ENCODE measurements at regions not wholly inside any gene's neighbourhood (a gene's known extent, or its start where the extent isn't known, plus 50 kb on each side); places are given as distances from the start of the nearest gene placed in this dataset.
"Not testable (repeated sequence)": the region's sequence is repeated elsewhere in the genome, so short reads cannot be mapped to it uniquely, and the experiment has no call there.

DNA sequence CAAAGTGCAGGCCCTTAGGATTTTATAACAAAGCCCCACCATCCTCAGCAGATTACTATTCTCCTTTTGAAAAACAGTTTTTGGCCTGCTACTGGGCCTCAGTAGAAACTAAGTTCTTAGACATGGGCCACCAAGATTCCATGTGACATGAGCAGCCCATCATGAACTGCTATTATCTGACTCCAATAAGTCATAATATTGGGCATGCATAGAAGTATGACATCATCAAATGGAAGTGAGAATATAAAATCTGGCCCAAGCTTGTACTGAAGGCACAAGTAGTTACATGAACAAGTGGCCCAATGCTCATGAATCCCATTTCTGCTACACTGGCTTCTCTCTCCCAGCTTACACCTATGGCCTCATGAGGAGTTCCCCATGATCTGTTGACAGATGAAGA lies 404.8 kb downstream of the EPHA5 start:
- no peak for DNase-seq

DNA sequence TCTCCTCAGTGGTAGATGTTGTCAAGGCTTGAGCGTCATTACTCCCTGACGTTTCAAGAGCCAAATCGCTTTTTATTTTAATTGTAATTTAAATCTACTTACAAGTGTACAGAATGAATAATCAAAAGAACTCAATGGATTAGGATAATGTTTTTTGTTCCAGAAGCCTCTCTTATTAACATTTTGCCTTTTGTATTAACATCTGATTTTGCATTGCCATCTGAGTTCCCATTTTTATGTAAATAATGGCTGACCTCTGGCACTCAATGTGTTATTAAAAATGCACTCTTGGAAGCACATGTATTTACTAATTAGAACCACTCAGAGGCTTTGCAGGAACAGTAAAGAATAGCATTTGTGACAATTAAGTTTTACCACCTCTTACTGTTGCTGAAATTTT lies 411.0 kb downstream of the EPHA5 start:
- no peak for DNase-seq

DNA sequence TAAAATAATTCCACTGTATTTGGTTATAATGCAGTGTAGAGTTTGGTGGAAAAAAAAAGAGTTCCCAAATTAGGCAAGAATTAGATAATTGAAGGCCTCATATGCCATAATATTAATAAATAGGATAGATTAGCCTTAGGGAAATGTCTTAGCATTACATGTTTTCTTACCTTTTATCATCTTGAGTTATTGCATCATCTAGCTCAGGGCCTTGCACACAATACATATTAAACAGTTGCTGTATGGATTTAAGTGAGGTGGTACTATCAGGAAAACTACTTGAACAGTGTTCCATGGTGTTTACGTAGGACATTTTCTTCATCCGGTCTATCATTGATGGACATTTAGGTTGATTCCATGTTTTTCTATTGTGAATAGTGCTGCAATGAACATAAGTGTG lies 419.4 kb downstream of the EPHA5 start:
- DNase-seq: no peak

DNA sequence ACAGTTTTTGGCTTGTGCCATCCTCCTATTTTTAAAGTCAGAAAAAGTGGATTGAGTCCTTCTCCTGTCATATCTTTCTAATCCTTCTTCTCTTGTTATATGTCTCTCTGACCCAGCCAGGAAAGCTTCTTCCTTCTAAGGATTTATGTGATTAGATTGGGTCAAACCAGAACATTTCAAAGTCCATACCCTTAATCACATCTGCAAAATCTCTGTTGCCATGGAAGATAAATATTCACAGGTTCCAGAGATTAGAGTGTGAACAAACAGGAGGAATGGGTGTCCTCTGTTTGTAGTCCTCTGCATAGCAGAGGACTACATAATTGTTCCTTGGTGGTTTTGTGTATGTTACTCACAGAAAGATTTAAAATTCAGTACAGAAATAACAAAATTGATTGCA lies 421.2 kb downstream of the EPHA5 start:
- no peak for DNase-seq

DNA sequence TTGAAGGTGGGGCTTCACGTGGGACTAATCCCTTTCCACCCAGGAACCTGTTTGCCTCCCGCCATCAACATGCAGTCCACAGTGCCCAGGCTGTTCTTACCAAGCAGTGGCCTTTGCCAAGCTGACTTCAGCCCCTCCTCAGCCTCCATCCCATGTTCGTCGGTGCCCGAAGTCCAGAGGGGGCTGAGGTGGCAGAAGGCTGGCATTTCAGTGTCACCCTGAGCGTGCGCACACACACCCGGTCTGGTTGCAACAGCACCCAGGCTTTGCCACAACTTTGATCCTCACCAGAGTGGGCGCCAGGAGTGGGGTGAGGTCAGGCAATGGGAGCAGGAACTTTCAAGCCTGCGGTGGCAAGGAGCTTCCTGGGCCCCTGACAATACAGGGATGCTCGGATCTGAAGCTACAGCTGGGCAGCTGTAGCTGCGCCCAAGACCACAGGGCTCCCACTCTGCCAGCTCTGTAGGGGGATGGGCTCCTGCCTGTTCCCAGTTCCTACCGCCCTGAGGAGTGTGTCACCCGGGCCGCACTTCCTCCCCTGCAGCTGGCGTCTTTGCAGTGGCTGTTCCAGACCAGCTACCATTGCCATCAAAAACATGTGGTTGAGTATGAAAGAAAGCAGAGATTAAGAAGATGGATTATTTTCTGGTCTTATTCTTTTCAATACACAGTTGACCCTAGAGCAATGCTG lies 428.0 kb downstream of the EPHA5 start:
- no peak for DNase-seq

DNA sequence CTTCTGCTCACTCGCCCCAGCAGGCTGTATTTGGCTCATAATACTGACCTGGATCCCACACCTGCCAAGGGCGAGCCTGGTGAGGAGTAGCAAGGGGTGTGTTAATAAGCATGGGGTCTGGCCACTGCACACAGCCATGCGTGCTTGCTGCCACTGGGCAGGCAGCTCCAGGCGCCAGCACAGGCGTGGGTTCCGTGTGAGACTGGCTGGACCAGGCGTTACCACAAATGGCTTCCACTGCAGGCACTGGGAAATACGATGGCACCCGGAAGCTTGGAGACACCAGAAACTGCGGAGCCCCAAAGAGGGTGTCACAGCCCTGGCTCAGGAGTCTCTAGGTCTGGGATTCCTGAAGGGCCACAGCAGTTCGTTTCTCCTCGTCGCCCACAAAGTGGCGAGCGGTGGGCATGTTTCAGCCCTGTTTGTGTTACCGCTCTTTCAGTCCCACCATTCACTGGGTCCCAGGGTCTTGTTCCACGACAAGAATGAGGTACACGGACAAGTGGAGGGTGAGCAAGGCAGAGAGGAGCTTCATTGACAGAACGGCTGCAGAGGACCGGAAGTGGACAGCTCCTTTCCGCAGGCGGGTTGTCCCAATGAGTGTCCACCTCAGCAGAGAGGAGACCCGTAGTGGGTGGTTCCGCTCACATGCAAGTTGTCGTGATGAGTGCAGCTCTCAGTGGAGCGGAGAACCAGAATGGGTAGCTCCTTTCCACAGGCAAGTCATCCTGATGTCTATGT lies 428.9 kb downstream of the EPHA5 start:
- DNase-seq: no peak

DNA sequence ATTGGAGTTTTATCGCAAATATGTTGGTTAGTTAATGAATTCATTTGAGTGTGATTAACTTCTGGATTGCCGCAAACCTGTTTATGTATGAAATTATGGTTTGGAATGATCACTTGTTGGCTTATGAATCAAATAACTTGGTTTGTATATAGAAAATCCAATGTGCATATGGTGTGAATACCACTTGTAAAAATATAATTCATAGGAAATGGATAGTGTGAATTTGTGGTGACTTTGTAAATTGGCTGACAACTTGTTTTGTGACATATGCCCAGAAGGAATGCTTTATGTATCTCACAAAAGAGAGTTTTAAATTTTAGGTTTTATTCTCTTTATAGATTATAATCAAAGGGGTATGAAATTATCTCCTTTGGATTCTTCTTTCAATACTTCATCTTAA lies 436.2 kb downstream of the EPHA5 start:
- no peak for DNase-seq

DNA sequence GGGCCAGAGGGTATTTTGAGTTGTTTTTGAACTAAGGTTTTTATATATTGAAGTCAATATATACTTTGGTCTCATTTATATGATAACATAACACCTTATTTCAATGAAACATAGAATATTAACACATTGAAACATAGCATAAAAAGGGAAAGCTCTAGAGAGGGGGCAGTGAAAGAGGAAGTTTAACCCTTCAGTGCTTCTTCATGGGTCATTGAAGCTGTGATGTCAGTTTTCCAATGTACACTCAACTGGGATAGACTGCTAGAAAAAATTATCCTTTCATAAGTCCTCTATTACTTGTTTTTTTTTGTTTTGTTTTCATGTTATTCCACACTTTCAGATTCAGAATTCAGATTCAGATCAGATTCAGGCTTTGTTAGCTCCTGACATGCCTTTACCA lies 442.7 kb downstream of the EPHA5 start:
- DNase-seq: no peak

DNA sequence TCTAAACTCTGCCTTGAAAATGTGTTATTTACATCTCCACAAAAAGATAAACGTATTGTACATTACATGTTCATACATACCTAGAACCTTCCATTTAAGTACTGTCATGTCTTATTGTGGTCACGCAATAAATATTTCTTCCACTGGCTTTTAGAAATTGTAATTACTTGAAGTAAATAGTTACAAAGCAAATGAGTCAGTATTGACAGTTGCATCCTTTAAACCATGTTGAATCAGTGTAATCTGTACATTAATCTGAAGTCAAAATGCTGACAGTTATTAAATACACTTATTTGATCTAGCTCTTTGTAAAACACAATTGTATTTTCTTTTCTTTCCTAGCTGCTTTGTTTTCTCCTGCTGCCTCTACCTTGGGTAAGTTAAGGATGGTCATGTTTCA lies 446.7 kb downstream of the EPHA5 start:
- no peak for DNase-seq

DNA sequence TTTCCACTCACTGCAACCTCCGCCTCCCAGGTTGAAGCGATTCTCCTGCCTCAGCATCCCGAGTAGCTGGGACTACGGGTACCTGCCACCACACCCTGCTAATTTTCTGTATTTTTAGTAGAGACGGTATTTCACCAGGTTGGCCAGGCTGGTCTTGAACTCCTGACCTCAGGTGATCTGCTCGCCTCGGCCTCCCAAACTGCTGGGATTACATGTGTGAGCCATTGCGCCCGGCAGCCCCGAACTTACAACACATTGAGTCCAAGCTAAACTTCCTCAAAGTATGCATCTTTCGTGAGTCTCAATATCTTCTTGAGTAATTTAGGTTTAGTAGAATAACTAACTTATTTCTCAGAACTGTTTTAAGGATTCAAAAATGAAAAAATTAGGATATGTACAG lies 447.2 kb downstream of the EPHA5 start:
- not testable (repeated sequence) for DNase-seq

DNA sequence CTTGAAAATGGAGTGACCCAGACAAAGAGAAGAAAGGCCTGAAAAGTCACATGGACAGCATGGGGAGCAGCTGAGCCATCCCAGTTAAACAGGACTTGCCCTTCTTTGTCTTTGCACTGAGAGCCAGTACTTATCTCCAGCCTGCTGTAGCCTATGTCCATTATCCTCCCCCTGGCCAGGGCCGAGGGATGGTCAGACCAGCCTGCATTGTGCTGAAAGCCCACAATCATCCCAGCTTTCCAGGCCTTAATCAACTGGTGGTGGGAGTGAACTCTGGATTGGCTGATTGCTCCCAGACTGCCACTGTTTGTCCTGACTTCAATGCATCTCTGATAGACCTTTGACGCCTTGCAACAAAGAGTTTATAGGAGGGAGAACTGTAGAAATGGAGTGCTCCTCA lies 453.1 kb downstream of the EPHA5 start:
- DNase-seq: no peak

DNA sequence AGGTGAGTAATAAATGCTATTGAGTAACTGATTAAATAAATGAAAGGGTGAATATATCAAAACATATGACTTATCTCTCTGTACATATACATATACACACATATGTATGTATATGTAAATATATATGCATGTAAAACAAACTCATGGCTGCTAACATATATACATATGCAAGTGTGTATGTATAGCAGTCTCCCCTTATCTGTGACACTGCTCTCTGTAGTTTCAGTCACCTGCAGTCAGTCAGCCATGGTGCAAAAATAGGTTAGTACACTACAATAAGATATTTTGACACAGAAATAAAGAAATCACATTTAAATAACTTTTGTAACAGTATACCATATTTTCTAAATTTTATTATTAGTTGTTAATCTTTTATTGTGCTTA lies 467.4 kb downstream of the EPHA5 start:
- DNase-seq: no peak

DNA sequence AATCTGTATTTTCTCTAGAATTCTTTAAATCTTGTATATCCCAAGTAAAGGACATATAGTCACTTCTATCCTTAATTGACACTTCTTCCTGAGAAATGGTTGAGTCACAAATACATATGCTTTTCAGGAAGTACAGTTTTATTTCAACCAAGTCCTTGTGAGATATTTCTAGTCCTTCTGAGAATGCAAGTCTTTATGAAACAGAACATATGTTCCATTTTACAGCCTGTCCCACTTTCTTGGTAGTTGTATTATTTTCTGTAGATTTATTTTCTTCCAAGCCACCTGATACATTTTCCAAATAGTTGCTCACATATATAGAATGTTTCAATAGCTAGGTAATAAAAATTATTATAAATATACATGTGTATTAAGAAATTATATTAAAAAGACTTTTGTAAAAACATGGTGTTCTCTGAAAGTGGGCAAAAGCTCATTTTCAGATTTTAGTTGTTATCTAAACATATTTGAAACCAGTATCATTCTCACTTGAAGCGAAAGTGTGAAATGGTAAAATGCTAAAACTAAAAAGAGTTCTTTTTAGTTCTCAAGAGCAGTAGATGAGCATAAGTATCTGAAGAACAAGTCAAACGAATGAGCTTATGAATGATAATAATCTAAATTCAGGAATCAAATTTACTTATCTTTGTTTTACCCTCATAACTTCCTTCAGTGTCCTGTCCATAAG lies 468.0 kb downstream of the EPHA5 start:
- DNase-seq: no peak

DNA sequence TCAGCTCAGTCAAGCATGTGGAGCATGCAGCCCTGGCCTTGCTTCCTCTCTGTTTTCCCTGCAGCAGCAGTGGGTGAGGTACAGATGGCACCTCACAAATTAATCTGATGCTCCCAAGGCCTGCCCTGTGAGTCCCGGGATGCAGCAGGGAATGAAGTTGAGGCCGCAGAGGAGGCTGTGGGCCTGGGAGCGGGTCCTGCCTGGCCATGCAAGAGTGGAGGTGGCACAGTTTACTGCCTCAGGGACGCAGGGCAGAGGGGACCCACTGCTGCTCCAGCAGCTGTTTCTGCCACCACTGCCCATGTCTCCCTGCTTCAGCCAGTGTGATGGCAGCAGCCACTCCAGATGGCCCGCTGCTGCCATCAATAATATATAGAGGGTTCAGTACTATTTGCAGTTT lies 474.6 kb downstream of the EPHA5 start:
- DNase-seq: no peak

DNA sequence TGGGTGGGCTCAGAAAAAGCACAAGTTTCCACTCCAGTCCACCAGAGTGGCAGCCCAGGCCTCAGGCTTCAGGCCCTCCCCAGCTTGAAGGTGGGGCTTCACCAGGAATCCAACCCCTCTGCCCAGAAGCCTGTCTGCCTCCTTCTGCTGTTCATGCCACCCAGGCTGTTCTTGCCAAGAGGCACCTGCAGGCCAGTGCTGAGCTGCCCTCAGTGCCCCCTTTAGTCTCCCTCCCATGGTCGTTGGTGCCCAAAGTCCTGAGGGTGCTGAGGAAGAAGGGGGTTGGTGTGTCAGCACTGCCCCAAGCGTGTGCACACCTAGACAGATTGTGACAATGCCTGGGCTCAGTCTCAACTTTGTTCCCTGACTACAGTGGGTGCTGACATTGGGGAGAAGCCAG lies 475.3 kb downstream of the EPHA5 start:
- DNase-seq: no peak

DNA sequence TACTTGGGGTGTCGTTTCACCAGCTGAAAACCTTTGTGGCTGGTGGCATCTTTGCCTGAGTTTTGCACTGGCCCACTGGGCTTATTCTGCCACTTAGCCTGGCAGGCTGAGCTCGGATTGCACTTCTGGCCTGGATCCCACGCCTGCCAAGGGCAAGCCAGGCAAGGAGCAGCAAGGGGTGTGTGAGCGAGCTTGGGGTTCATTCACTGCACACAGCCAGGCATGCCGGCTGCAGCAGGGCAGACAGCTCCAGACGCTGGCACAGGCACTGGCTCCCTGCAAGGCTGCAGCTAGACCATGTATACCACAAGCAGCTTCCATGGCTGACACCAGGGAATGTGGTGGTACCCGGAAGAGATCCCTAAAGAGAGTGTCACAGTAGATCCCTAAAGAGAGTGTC lies 476.3 kb downstream of the EPHA5 start:
- no peak for DNase-seq

DNA sequence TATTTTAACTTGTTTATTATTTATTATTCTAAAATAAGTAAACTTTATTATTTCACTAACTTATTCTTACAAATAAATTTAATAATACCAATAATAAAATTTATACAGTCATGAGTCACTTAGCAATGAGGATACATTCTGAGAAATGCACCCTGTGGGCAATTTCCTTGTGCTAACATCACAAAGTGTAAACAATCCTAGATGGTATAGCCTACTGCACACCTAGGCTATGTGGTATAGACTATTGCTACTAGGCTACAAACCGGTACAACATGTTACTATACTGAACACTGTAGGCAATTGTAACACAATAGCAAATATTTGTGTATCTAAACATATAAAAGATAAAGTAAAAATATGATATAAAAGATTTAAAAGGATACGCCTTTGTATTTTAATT lies 479.5 kb downstream of the EPHA5 start:
- DNase-seq: no peak

DNA sequence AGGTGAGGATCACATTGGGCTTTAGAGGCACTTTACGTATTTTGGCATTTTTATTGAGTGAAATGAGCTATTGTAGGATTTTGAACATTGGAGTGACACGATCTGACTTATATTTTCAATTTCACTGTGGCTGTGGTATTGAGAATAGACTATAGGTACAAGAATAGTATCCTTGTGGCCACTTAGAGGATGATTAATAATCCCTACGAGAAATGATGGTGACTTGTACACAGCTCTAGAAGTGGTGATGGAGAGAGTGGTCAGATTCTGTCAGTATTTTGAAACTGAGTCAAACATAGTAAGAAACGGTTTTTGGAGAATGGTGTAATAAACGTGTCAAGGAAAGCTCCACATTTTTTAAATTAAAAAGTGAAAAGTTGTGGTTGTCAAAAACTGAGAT lies 494.7 kb downstream of the EPHA5 start:
- no peak for DNase-seq

DNA sequence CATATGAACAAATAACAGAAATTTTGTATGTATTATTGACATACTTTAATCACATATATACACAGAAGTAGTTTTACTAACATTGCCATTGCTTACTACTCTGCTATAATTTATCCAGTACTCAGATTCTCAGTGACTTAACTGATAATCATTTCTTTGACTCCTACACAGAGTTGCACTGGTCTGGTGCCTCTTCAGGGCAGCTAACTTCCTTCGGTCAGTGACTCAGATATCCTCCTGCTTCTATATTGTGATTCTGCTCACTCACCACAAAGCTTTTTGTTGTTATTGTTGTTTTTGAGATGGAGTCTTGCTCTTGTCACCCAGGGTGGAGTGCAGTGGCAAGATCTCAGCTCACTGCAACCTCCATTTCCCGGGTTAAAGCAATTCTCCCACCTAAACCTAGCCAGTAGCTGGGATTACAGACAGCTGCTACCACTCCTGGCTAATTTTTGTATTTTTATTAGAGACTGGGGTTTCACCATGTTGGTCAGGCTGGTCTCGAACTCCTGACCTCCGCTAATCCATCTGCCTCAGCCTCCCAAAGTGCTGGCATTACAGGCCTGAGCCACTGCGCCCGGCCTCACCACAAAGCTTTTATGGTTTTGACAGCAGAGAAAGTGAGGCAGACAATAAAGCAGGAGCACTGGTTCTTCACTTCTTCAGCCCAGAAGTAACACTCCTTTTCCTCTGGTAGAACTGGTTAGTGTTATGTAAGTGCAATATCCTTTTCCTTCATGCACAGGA lies 499.3 kb downstream of the EPHA5 start:
- DNase-seq: no peak

DNA sequence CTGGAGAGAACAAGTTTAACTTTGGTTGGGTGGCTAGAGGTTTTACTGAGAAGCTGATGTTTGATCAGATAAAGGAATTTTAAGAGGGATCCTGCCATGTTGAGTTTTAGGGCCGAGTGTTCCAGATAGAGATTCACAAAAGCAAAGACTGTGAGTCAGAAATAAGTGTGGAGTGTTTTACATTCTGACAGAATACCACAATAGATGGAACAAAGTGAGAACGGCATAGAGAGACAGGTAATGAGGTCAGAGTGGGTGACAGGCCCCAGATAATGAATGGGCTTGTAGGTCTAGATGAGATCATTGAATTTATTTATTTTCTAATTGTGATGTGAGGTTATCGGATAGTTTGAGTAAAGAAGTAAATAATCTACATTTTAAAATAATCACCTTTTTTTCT lies 502.6 kb downstream of the EPHA5 start:
- DNase-seq: no peak

DNA sequence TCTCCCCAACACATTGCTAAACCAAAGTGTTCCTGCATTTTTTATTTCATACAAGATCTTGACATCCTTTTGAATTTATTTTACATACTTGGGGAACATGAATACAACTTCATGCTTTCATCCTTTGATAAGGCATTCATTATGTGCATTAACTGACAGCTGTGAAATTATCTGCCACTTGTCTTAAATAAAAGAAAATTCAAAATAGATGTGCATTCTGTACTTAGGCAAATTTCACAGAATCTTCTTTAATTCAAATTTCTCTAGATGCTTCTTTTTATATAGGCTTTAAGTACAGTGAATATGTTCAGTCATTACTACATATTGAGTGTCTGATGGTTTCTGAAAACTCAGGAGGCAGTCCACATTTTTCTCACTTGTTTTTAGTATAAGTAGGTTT lies 518.1 kb downstream of the EPHA5 start:
- DNase-seq: no peak

DNA sequence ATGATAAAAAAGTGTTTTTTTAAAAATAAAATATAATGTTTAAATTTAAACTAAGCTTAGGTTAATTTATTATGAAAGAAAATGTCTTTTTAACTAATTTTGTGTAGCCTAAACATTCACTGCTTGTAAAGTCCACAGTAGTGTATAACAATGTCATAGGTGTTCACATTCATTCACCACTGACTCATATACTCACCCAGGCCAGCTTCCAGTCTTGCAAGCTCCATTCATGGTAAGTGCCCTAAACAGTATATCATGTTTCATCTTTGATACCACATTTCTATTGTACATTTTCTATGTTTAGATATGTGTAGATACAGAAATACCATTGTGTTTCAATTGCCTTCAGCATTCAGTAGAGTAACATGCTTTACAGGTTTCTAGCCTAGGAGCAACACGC lies 530.3 kb downstream of the EPHA5 start:
- no peak for DNase-seq

DNA sequence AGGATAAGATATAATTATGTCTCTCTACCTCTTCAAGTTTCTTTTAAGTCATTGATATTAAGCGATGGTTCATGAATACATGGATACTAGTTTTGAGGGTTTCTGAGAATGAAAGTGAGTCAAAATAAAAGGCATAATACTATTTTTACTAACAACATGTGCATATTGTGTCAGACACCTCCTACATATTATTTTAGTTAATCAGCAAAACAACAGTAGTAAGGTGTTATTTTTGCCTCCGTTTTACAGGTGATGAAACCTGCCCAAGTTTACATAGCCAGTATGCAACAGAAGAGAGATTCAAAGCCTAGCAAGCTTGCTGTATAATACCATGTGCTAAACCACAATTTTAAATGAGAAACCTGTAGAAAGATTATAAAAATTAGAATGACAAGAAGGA lies 544.1 kb downstream of the EPHA5 start:
- no peak for DNase-seq
